ENCODE measurements at regions not wholly inside any gene's neighbourhood (a gene's known extent, or its start where the extent isn't known, plus 50 kb on each side); places are given as distances from the start of the nearest gene placed in this dataset.
"Not testable (repeated sequence)": the region's sequence is repeated elsewhere in the genome, so short reads cannot be mapped to it uniquely, and the experiment has no call there.

- no peak for ATAC-seq (ENCODE audit: poor library complexity)
Observed at GRCh38 chr16:80250381-80250780, 290.4 kb upstream of the DYNLRB2 start.

GRCh38 chr16:80243303-80243702 is 297.5 kb upstream of the DYNLRB2 start:
- H3K9me3 ChIP-seq (ENCODE audit: control insufficient read depth in 1 of 2, insufficient read depth in 1 of 2, low read length in 2 of 2); H3K27ac Mint-ChIP-seq; H3K4me1 ChIP-seq (ENCODE audit: insufficient read depth, low read length); H3K4me1 Mint-ChIP-seq (ENCODE audit: low read depth); H3K36me3 Mint-ChIP-seq (ENCODE audit: low read depth); H3K4me3 ChIP-seq (ENCODE audit: low read length); ATAC-seq (ENCODE audit: poor library complexity); H3K9me3 Mint-ChIP-seq; H3K27me3 Mint-ChIP-seq; H3K4me3 Mint-ChIP-seq; intact Hi-C loops (cut with DNase I, micrococcal nuclease); POLR2A ChIA-PET; DNase-seq; H3K27me3 ChIP-seq (ENCODE audit: control insufficient read depth in 1 of 2, insufficient read depth in 2 of 2, low read length in 2 of 2); CTCF ChIA-PET; H3K36me3 ChIP-seq (ENCODE audit: insufficient read depth, low read length); H3K27ac ChIP-seq (ENCODE audit: low read depth in 1 of 2, low read length in 2 of 2): not testable (repeated sequence)

More at GRCh38 chr16:80250381-80250780, 290.4 kb upstream of the DYNLRB2 start:
- Mint-ChIP-seq H3K4me3 (no peak overlapping the region), H3K27me3 (peaks cover 9% of the 10 kb centered on the region), H3K36me3 (ENCODE audit: low read depth) (no peaks in the 10 kb centered on the region), H3K4me1 (ENCODE audit: low read depth) (no peaks in the 10 kb centered on the region), H3K9me3 (no peaks in the 10 kb centered on the region), H3K27ac (no peak overlapping the region)
- Histone ChIP-seq H3K4me3 (ENCODE audit: low read length) (no peak overlapping the region), H3K9me3 (ENCODE audit: control insufficient read depth in 1 of 2, insufficient read depth in 1 of 2, low read length in 2 of 2) (no peaks in the 10 kb centered on the region), H3K36me3 (ENCODE audit: insufficient read depth, low read length) (no peaks in the 10 kb centered on the region), H3K4me1 (ENCODE audit: insufficient read depth, low read length) (no peaks in the 10 kb centered on the region), H3K27me3 (ENCODE audit: control insufficient read depth in 1 of 2, insufficient read depth in 2 of 2, low read length in 2 of 2) (peaks cover 0 to 8% of the 10 kb centered on the region in 2 experiments), H3K27ac (ENCODE audit: low read depth in 1 of 2, low read length in 2 of 2) (no peak overlapping the region)
- no peak for DNase-seq
- CTCF ChIA-PET, result no interaction called here
- intact Hi-C loops (cut with DNase I, micrococcal nuclease), result no loop called here
- no peak for TF ChIP-seq CTCF (IDR thresholded peaks at IDR 0.05)
- POLR2A ChIA-PET, result no interaction called here

- H3K27ac Mint-ChIP-seq; H3K4me3 Mint-ChIP-seq; H3K27ac ChIP-seq (ENCODE audit: low read depth in 1 of 2, low read length in 2 of 2); H3K4me1 ChIP-seq (ENCODE audit: insufficient read depth, low read length); H3K27me3 ChIP-seq (ENCODE audit: control insufficient read depth in 1 of 2, insufficient read depth in 2 of 2, low read length in 2 of 2); H3K4me3 ChIP-seq (ENCODE audit: low read length); CTCF ChIA-PET; POLR2A ChIA-PET; H3K36me3 ChIP-seq (ENCODE audit: insufficient read depth, low read length); ATAC-seq (ENCODE audit: poor library complexity); H3K4me1 Mint-ChIP-seq (ENCODE audit: low read depth); H3K9me3 Mint-ChIP-seq; H3K27me3 Mint-ChIP-seq; H3K36me3 Mint-ChIP-seq (ENCODE audit: low read depth); H3K9me3 ChIP-seq (ENCODE audit: control insufficient read depth in 1 of 2, insufficient read depth in 1 of 2, low read length in 2 of 2); intact Hi-C loops (cut with DNase I, micrococcal nuclease); DNase-seq: not testable (repeated sequence)
Observed at GRCh38 chr16:80242279-80242678, 298.5 kb upstream of the DYNLRB2 start.

- no peaks in the 10 kb centered on the region for H3K4me1 Mint-ChIP-seq (ENCODE audit: low read depth)
Observed at GRCh38 chr16:80233097-80233835, 307.5 kb upstream of the DYNLRB2 start.

More at GRCh38 chr16:80233097-80233835, 307.5 kb upstream of the DYNLRB2 start:
- H3K27ac Mint-ChIP-seq, result no peak overlapping the region
- no peaks in the 10 kb centered on the region for H3K4me1 ChIP-seq (ENCODE audit: insufficient read depth, low read length)
- H3K27ac ChIP-seq (ENCODE audit: low read depth in 1 of 2, low read length in 2 of 2), result no peak overlapping the region
- CTCF ChIA-PET, result no interaction called here
- intact Hi-C loops (cut with DNase I, micrococcal nuclease), result no loop called here
- no peaks in the 10 kb centered on the region for H3K27me3 ChIP-seq (ENCODE audit: control insufficient read depth in 1 of 2, insufficient read depth in 2 of 2, low read length in 2 of 2)
- H3K36me3 Mint-ChIP-seq (ENCODE audit: low read depth), result no peaks in the 10 kb centered on the region
- no peaks in the 10 kb centered on the region for H3K9me3 ChIP-seq (ENCODE audit: control insufficient read depth in 1 of 2, insufficient read depth in 1 of 2, low read length in 2 of 2)
- H3K4me3 Mint-ChIP-seq, result no peak overlapping the region
- no peaks in the 10 kb centered on the region for H3K9me3 Mint-ChIP-seq
- H3K36me3 ChIP-seq (ENCODE audit: insufficient read depth, low read length), result no peaks in the 10 kb centered on the region
- H3K4me3 ChIP-seq (ENCODE audit: low read length), result no peak overlapping the region
- DNase-seq (no peak), ATAC-seq (ENCODE audit: poor library complexity) (no peak)
- TF ChIP-seq CTCF (IDR thresholded peaks at IDR 0.05), result no peak
- H3K27me3 Mint-ChIP-seq, result no peaks in the 10 kb centered on the region
- POLR2A ChIA-PET, result no interaction called here

Measured in CD4-positive, alpha-beta T cell (primary cell).